IMR-90 (cell line): ENCODE measurements at regions not wholly inside any gene's neighbourhood (a gene's known extent, or its start where the extent isn't known, plus 50 kb on each side); places are given as distances from the start of the nearest gene placed in this dataset.

Experiments used
- CEBPB ChIP-seq: IDR thresholded peaks from 2 replicates; pipeline ENCODE4 v1.6.1; 2012; ENCODE audit warnings: low read depth, low read length, improper control_type of control experiment
- CTCF ChIP-seq: conservative IDR thresholded peaks from 2 replicates; pipeline ENCODE4 v1.5.1; 2012; ENCODE audit warnings: mild to moderate bottlenecking, low read depth, low read length, improper control_type of control experiment
- POLR2A ChIP-seq: IDR thresholded peaks from 2 replicates; pipeline ENCODE4 v1.6.1; 2012; ENCODE audit warnings: mild to moderate bottlenecking, low read depth, low read length
- SMC3 ChIP-seq: fragments of 150-350 bp; IDR thresholded peaks from 2 replicates; pipeline ENCODE4 v1.6.1; 2016; ENCODE audit warnings: low read depth, mild to moderate bottlenecking, antibody characterized with exemption, low read length, moderate library complexity
- TF ChIP-seq, protein P1 (sequence below): fragments of 150-350 bp; IDR thresholded peaks from 2 replicates; pipeline ENCODE4 v1.6.1; 2016; ENCODE audit warnings: low read depth, mild to moderate bottlenecking, low read length, moderate library complexity, borderline replicate concordance
- TF ChIP-seq, protein P2 (sequence below): fragments of 150-350 bp; IDR thresholded peaks from 2 replicates; pipeline ENCODE4 v1.6.1; 2017; ENCODE audit warnings: mild to moderate bottlenecking, antibody characterized with exemption, low read length, low read depth

- TF ChIP-seq CTCF (no peak), CEBPB (no peak), POLR2A (no peak), SMC3 (no peak)
- TF ChIP-seq, protein P1, sequence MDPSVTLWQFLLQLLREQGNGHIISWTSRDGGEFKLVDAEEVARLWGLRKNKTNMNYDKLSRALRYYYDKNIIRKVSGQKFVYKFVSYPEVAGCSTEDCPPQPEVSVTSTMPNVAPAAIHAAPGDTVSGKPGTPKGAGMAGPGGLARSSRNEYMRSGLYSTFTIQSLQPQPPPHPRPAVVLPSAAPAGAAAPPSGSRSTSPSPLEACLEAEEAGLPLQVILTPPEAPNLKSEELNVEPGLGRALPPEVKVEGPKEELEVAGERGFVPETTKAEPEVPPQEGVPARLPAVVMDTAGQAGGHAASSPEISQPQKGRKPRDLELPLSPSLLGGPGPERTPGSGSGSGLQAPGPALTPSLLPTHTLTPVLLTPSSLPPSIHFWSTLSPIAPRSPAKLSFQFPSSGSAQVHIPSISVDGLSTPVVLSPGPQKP = no peak
- TF ChIP-seq, protein P2, sequence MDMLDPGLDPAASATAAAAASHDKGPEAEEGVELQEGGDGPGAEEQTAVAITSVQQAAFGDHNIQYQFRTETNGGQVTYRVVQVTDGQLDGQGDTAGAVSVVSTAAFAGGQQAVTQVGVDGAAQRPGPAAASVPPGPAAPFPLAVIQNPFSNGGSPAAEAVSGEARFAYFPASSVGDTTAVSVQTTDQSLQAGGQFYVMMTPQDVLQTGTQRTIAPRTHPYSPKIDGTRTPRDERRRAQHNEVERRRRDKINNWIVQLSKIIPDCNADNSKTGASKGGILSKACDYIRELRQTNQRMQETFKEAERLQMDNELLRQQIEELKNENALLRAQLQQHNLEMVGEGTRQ = no peak
These were observed 326.7 kb downstream of the PTEN start for GRCh38 chr10:88190123-88190522.
